Uterus (tissue), 3 donors: ENCODE measurements at regions not wholly inside any gene's neighbourhood (a gene's known extent, or its start where the extent isn't known, plus 50 kb on each side); places are given as distances from the start of the nearest gene placed in this dataset.

Experiments used
- DNase-seq, 2 donors: peaks; one replicate each; pipeline ENCODE4 v3.0.0-alpha.2; 2019 to 2020
- H3K27ac ChIP-seq, 2 donors: fragments of 200-600 bp; sonication (generic); 1 replicate in 1 of 2; 2 replicates in 1 of 2; pipeline ENCODE4 v1.5.1; 2016 to 2018
- H3K27me3 ChIP-seq, 2 donors: fragments of 200-600 bp; sonication (generic); one replicate each; pipeline ENCODE4 v1.5.1; 2018 to 2019; ENCODE audit warnings: control low read depth in 1 of 2
- H3K36me3 ChIP-seq, 2 donors: fragments of 200-600 bp; sonication (generic); one replicate each; pipeline ENCODE4 v1.5.1; 2019; ENCODE audit warnings: control low read depth in 1 of 2
- H3K4me1 ChIP-seq, 2 donors: fragments of 200-600 bp; sonication (generic); one replicate each; pipeline ENCODE4 v1.5.1; 2018 to 2019; ENCODE audit warnings: control low read depth in 1 of 2
- H3K4me3 ChIP-seq, 2 donors: fragments of 200-600 bp; sonication (generic); 1 replicate in 1 of 2; 2 replicates in 1 of 2; pipeline ENCODE4 v1.5.1; 2018 to 2019; ENCODE audit warnings: mild to moderate bottlenecking in 1 of 2
- H3K9me3 ChIP-seq, 2 donors: fragments of 200-600 bp; sonication (generic); one replicate each; pipeline ENCODE4 v1.5.1; 2019; ENCODE audit warnings: control low read depth in 1 of 2
- CTCF ChIP-seq, 4 experiments: fragments of 200-600 bp in 2 of 4; fragments of 450-650 bp in 2 of 4; sonication (generic) in 2 of 4; IDR thresholded peaks; one replicate each; pipeline ENCODE4 v1.5.1; 2016 to 2019; ENCODE audit warnings: antibody characterized with exemption in 4 of 4, mild to moderate bottlenecking in 2 of 4, moderate library complexity in 1 of 4
- POLR2A ChIP-seq, 2 donors: fragments of 450-650 bp; IDR thresholded peaks; one replicate each; pipeline ENCODE4 v1.6.1; 2016; ENCODE audit warnings: antibody characterized with exemption in 2 of 2, mild to moderate bottlenecking in 1 of 2, moderate library complexity in 1 of 2
- intact Hi-C: fragments of 100-400 bp; cut with DNase I; formaldehyde crosslinking; loops from one replicate; pipeline ENCODE4 v1.15.1; 2023; ENCODE audit warnings: low total_unique reads
- donor health status: DM: yes; HTN: yes; CAD: no.

- no peaks in the 10 kb centered on the region for H3K27me3 ChIP-seq
- H3K36me3 ChIP-seq = no peaks in the 10 kb centered on the region
- H3K4me3 ChIP-seq = no peak overlapping the region
- no peak for TF ChIP-seq POLR2A (IDR thresholded peaks at IDR 0.05)
- TF ChIP-seq CTCF (IDR thresholded peaks at IDR 0.05) = no peak
- no peaks in the 10 kb centered on the region for H3K4me1 ChIP-seq
- intact Hi-C loops = no loop called here
- DNase-seq = no peak
- no peaks in the 10 kb centered on the region for H3K9me3 ChIP-seq
- no peak overlapping the region for H3K27ac ChIP-seq
These were observed 93.5 kb downstream of the ZIC4 start for GRCh38 chr3:147312786-147313280.

GRCh38 chr3:147311716-147312115 is 94.6 kb downstream of the ZIC4 start:
- intact Hi-C loops = no loop called here

GRCh38 chr3:147305533-147306250 is 100.7 kb downstream of the ZIC4 start:
- Histone ChIP-seq H3K27me3 (no peaks in the 10 kb centered on the region), H3K36me3 (no peaks in the 10 kb centered on the region), H3K4me1 (no peaks in the 10 kb centered on the region), H3K27ac (no peak overlapping the region), H3K9me3 (no peaks in the 10 kb centered on the region), H3K4me3 (no peak overlapping the region)
- DNase-seq = no peak
- intact Hi-C loops = no loop called here
- TF ChIP-seq CTCF (IDR thresholded peaks at IDR 0.05) (no peak), POLR2A (IDR thresholded peaks at IDR 0.05) (no peak)

More at GRCh38 chr3:147311716-147312115, 94.6 kb downstream of the ZIC4 start:
- DNase-seq = no peak
- no peaks in the 10 kb centered on the region for H3K27me3 ChIP-seq
- H3K27ac ChIP-seq = no peak overlapping the region
- TF ChIP-seq POLR2A (IDR thresholded peaks at IDR 0.05) (no peak), CTCF (IDR thresholded peaks at IDR 0.05) (no peak)
- H3K4me3 ChIP-seq = no peak overlapping the region
- H3K9me3 ChIP-seq = no peaks in the 10 kb centered on the region
- no peaks in the 10 kb centered on the region for H3K4me1 ChIP-seq
- H3K36me3 ChIP-seq = no peaks in the 10 kb centered on the region

GRCh38 chr3:147304756-147305155 is 101.6 kb downstream of the ZIC4 start:
- Histone ChIP-seq H3K36me3 (no peaks in the 10 kb centered on the region), H3K4me1 (no peaks in the 10 kb centered on the region), H3K27ac (no peak overlapping the region), H3K27me3 (no peaks in the 10 kb centered on the region), H3K4me3 (no peak overlapping the region), H3K9me3 (no peaks in the 10 kb centered on the region)
- no peak for TF ChIP-seq POLR2A (IDR thresholded peaks at IDR 0.05)
- no peak for TF ChIP-seq CTCF (IDR thresholded peaks at IDR 0.05)
- no peak for DNase-seq
- intact Hi-C loops = no loop called here

GRCh38 chr3:147301781-147302180 is 104.6 kb downstream of the ZIC4 start:
- Histone ChIP-seq H3K4me1 (no peaks in the 10 kb centered on the region), H3K9me3 (no peaks in the 10 kb centered on the region), H3K27ac (no peak overlapping the region), H3K4me3 (no peak overlapping the region), H3K27me3 (no peaks in the 10 kb centered on the region), H3K36me3 (no peaks in the 10 kb centered on the region)
- TF ChIP-seq CTCF (IDR thresholded peaks at IDR 0.05) (no peak), POLR2A (IDR thresholded peaks at IDR 0.05) (no peak)
- intact Hi-C loops = no loop called here
- no peak for DNase-seq
